Cardiac septum (tissue), 1 donor: ENCODE measurements at regions not wholly inside any gene's neighbourhood (a gene's known extent, or its start where the extent isn't known, plus 50 kb on each side); places are given as distances from the start of the nearest gene placed in this dataset.

Experiments
- DNase-seq: peaks from one replicate; pipeline ENCODE4 v3.0.0-alpha.2; 2020; ENCODE audit warnings: low spot score
- intact Hi-C: fragments of 100-400 bp; cut with DNase I; formaldehyde crosslinking; loops from one replicate; pipeline ENCODE4 v1.14.0; 2022
- donor health status: DM: no; HTN: no; CAD: no.

DNA sequence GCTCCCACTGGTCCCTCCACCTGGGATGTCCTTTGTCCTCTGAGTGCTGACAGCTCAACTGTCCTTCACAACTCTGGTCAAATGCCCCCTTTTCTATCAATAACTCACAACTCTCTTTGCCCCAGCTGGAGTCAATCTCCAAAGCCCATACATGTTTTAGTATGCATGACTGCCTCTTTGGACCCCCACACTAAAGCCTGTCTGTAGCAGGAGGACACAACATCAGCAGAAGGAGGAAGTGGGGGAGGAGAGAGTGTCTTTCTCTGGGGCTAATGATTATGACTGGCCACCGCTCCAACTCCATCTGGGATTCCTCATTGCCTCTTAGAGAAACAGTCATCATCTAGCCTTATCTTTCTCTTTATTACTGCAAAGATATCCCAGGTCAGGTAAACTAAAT, 186.6 kb upstream of the FGGY start:
- intact Hi-C loops, result no loop called here
- no peak for DNase-seq

DNA sequence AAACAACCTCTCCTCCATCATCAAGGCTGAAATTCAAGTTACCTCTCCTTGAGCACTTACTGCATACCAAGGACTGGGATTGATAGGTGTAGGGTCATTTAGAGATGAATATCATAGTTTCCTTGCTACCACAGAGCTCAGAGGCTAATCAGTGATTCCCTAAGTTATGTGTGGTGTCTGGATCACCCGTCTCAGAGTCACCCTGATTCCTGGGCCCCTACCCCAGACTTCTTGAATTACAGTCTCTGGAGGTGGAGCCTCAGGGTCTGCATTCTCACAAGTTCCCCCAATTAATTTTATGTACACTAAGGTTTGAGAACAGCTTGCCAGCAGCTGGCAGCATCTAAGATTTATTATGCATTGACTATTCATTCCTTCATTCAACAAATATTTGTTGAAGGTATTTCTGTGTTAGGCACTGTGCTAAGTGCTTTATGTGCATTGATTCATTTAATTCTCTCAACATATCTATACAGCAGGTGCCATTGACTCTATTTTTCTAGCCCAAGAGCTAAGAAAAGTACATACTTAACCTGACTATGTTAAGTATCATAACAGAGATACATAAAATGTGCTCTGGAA, 182.9 kb upstream of the FGGY start:
- intact Hi-C loops, result no loop called here

GRCh38 chr1:59115865-59116264, 181.0 kb upstream of the FGGY start:
- intact Hi-C loops, result no loop called here
- DNase-seq, result no peak

More for the DNA sequence above, 182.9 kb upstream of the FGGY start:
- no peak for DNase-seq

DNA sequence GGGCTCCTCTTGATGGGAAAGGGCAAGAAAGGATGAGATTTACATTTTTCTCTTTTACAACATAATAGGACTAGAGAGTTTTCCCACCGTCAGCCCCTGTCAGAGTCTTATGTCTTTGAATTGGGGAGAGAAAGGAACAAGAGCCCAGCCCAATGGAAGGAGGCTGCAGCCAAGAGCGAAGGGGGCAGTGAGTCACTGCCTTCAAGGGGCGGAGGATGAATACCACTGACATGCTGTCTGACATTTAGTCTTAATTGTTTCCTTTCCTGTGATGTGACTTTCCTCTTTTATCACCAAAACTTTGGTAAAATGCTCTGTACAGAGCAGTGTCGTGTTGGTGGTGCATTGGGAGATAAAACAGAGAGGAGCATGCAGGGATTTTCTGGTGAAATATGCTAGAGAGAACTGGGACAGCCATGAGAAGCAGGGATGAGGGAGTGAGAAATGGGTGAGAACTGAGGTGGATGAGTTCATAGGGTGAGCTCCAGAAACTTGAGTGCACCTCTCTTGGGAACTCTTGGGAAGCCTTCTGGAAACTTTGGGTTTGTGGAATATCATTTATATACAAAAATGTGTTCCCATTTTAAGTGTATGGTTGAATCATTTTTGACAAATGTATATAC, 179.9 kb upstream of the FGGY start:
- intact Hi-C loops, result no loop called here
- DNase-seq, result no peak

- intact Hi-C loops, result no loop called here
- no peak for DNase-seq
Observed at GRCh38 chr1:59122527-59122926, 174.4 kb upstream of the FGGY start.

- intact Hi-C loops, result no loop called here
- DNase-seq, result no peak
Observed at GRCh38 chr1:59123081-59123681, 173.7 kb upstream of the FGGY start.

DNA sequence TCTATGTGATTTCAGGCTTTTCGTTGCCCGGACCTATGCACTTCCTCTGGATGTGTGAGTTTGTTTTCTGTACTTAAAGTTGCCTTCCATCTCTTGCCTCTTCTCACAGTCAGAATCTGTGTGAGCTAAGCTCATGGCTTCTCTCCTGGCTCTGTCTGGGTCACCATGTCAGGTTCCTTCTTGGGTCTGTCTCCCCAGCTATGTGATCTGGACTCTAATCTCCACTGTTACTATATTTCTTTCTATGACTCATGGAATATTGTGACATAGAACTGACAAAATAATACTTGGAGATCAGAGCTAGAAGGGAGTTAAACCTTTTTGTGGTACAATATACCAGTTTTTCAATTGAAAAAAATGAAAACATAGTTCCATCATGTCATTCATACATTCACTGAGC, 172.7 kb upstream of the FGGY start:
- DNase-seq, result no peak

GRCh38 chr1:59125154-59125553, 171.7 kb upstream of the FGGY start:
- intact Hi-C loops, result no loop called here
- DNase-seq, result no peak

More for the DNA sequence above, 172.7 kb upstream of the FGGY start:
- intact Hi-C loops, result no loop called here

DNA sequence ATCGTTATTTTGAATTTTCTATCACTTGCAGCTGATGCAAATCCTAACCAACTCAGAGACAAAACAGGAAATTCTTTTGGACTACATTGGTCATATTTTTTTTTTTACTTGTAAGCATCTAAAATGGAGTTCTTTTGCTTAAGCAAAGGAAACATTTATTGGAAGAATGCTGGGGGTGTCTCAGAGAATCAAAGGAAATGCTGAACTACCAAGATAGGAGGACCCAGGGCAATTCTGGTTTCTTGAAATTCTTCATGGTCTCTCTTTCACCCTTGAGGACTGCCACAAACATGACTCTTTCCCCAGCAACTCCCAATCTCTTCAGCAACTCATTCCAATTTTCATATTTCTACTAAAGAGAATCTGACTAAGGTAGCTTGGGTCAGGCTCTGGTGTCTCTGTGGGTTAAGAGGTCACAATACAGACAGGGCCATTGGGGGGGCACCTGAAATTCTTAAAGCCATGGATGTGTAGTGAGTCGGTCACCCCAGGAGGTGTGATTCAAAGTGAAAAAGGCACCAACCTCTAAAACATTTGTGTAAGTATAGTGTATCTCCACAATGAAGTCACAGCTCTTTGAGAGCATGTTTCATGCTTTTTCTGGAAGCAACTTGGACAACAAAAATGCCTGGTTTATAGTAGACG, 171.1 kb upstream of the FGGY start:
- intact Hi-C loops, result no loop called here
- DNase-seq, result no peak

DNA sequence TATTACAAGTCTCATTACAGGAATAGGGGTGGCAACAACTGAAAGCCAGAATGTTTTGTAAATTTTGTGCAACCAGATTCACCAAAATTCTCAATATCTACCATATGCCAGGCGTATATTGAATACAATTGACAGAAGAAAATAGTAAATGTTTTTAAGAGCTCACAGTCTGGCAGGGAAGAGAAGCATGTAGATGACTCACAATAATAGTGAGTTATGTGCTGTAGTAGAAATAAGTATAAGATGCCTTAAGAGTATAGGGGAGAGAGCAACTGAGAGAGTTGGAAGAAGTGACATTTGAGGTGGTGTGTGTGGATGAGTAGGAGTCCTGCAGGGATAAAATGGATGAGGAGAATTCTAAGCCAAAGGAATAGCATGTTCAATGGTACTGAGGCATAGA, 170.5 kb upstream of the FGGY start:
- intact Hi-C loops, result no loop called here
- no peak for DNase-seq

DNA sequence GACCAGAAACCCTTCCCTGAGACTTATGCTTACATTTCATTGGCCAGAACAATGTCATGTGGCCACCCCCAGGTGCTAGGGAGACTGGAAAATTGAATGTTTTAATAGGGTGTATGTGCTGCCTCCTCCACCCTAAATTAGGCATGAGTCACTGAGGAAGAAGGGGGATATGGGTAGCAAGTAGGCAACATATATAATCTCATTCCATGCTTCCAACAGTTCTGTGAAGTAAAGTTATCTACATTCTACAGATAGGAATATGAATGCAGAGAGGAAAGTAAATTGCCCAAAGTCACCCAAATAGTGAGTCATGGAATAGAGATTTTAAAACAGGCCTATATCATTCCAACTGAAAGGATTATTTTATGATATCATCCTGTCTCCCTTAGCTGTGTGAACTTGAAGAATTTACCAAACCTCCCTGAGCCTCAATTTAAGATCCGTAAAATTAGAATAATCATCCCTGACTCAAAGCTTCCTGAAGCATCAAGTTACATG, 168.6 kb upstream of the FGGY start:
- intact Hi-C loops, result no loop called here
- DNase-seq, result no peak

GRCh38 chr1:59128784-59129227, 168.1 kb upstream of the FGGY start:
- DNase-seq, result no peak
- intact Hi-C loops, result no loop called here

DNA sequence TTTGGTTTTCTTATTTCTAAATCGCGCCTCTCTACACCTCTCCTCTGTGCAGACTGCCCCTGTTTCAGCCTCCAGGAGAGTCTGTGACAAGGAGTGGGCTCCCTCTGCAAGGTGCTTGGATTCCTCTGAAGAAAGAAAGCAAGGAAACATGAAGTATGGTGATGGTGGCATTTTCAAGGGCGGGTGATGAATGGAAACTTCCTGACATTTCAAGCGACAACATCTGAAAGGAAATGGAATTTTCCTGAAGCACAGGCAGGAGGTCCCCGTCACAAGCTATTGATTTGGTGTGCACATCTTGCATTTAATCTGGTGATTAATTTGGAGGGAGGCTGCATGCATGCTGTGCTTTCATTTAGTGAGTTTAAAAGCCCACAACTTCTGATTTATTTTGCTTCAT, 164.6 kb upstream of the FGGY start:
- intact Hi-C loops, result no loop called here
- no peak for DNase-seq

DNA sequence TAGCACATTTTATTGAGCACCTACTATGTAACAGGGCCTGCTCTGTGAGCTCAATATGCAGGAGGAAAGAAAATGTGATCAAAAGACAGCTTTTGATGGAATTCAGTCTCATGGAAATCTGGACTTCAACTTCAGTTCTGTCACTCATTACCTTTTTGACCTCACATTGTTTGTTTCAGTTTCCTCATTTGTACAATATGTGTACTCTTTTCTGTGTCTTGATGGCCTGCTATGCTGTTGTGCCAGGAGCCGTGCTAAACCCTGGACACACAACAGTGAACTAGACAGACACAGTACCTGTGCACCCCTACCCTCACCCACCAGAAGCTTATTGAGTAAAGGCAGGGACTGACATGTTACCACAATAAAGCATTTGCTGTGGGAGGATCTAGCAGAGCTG, 162.9 kb upstream of the FGGY start:
- intact Hi-C loops, result no loop called here
- no peak for DNase-seq

- no peak for DNase-seq
- intact Hi-C loops, result loop anchor here (2.0 kb wide), 1 partner anchor 29 kb away; no protein-coding TSS in a partner anchor
Observed at GRCh38 chr1:59135761-59136255, 161.1 kb upstream of the FGGY start.

- DNase-seq, result no peak
- intact Hi-C loops, result loop anchor here (2.0 kb wide), 1 partner anchor 30 kb away; no protein-coding TSS in a partner anchor
Observed at GRCh38 chr1:59136541-59137275, 160.2 kb upstream of the FGGY start.

DNA sequence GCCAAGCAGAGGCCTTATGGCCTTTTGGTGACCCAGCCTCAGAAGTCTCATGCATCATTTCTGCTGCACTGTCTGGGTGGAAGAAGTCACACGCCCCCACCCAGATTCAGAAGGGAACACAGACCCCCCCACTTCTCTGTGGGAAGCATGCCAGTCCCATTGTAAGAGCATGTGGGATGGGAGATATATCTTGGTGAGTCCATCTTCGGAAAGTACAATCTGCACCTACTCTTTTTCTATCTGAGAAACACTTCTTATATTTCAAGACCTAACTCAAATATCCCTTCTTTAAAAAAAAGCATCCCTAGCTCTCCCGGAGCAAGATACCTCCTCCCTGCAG, 159.6 kb upstream of the FGGY start:
- no peak for DNase-seq
- intact Hi-C loops, result loop anchor here (2.0 kb wide), 1 partner anchor 30 kb away; no protein-coding TSS in a partner anchor

DNA sequence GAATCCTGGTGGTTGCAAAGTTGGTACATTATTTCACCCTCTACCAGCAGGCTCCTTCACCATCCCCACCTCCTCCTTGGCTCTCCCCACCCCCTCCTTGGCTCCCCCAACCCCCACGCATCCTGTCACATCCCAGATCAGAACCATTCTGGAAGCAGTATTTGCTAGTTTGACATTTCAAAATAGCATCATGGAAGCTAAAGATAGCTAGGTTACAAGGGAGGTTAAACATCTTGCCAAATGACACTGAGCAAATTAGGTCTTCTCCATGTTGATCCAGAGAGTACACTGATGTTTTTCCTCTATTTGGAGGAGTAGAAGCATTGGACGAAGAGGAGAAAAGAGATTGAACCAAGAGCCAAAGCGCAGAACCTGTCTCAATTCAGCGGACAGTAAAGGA, 158.9 kb upstream of the FGGY start:
- intact Hi-C loops, result loop anchor here (2.0 kb wide), 1 partner anchor 31 kb away; no protein-coding TSS in a partner anchor
- no peak for DNase-seq

DNA sequence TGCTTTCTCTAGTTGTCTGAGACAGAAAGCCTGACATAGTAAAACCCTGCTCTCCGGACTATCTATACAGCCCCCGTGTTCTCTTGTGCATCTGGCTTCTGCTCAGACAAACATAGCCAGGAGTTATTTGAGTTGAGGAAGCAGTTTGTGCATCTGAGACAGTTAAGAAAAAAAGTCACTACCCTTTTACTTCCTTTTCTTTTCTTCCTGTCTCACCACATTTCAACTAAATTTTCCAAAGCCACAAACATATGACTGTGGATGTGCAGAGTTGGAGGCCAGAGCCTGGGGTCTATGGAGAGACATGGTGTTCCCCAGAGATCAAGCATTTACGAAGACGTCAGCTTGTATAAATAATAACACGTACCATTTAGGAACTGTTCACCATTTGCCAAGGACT, 158.5 kb upstream of the FGGY start:
- intact Hi-C loops, result no loop called here
- no peak for DNase-seq

GRCh38 chr1:59139396-59139795, 157.5 kb upstream of the FGGY start:
- intact Hi-C loops, result no loop called here
- no peak for DNase-seq
